ENCODE measurements at regions not wholly inside any gene's neighbourhood (a gene's known extent, or its start where the extent isn't known, plus 50 kb on each side); places are given as distances from the start of the nearest gene placed in this dataset.
"Not testable (repeated sequence)": the region's sequence is repeated elsewhere in the genome, so short reads cannot be mapped to it uniquely, and the experiment has no call there.

DNA sequence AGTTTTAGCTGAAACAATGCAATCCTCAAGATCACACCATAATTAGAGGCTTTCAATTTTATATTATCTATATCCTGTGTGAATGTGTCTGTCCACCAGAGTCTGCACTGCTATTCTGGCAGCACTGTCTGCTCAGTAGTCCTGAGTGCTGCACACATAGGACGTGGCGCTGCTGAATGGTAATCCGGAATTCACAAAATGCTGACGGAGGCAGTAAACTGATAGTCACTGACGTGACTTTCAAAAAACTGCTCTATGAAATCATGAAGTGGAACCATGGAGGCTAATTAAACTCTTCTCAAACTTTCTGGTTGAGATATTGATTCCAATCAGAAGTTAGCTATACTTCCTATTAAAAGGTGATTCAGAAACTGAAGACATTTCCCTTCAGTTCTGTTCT lies 190.8 kb upstream of the NOX3 start:
- Mint-ChIP-seq H3K4me3 (no peak overlapping the region), H3K27ac (no peak overlapping the region), H3K4me1 (peaks cover 3% of the 10 kb centered on the region), H3K9me3 (peaks cover 3% of the 10 kb centered on the region), H3K36me3 (no peaks in the 10 kb centered on the region), H3K27me3 (no peaks in the 10 kb centered on the region)
- ATAC-seq (ENCODE audit: low read depth): no peak
- POLR2A ChIA-PET: no interaction called here
- no peak for DNase-seq

DNA sequence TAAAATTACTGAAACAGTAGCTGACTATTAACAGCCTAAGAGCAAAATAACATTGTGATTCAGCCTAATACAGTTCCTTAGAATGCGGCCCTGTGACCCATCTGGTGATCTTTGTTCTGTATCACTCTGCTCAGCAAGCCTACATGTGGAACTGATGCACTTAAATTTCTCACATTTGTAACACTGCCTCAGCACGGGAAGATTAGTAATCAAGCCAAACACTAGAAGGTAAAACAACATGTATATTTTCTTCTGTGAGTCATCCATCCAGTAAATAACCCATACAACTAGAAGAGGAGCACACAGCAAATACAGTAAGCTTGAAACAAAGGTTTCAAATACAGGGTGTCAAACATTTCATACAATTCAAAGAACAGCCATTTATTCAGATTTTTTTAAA lies 189.7 kb upstream of the NOX3 start:
- Mint-ChIP-seq H3K4me3 (no peak overlapping the region), H3K4me1 (peaks cover 3% of the 10 kb centered on the region), H3K27me3 (no peaks in the 10 kb centered on the region), H3K36me3 (no peaks in the 10 kb centered on the region), H3K9me3 (peaks cover 4% of the 10 kb centered on the region), H3K27ac (no peak overlapping the region)
- DNase-seq (no peak), ATAC-seq (ENCODE audit: low read depth) (no peak)
- POLR2A ChIA-PET: no interaction called here

DNA sequence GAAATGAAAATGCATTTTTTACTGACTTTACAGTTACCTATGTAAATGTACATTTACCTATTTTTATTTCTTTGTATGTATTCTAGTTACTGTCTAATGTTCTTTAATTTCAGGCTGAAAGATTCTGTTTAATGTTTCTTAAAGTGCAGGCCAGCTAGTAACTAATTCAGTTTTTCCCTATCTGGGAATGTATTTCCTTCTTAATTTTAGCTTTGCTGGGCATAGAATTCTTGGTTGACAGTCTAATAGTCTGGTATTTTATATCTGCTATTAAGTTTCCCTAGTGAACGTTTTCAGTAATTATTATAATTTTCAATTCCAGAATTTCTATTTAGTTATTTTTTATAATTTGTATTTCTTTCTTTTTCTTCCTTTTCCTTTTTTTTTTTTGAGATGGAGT lies 186.0 kb upstream of the NOX3 start:
- ATAC-seq (ENCODE audit: low read depth) (no peak), DNase-seq (no peak)
- Mint-ChIP-seq H3K9me3 (peaks cover 4% of the 10 kb centered on the region), H3K36me3 (no peaks in the 10 kb centered on the region), H3K27ac (no peak overlapping the region), H3K27me3 (no peaks in the 10 kb centered on the region), H3K4me3 (no peak overlapping the region), H3K4me1 (no peaks in the 10 kb centered on the region)
- POLR2A ChIA-PET: no interaction called here

DNA sequence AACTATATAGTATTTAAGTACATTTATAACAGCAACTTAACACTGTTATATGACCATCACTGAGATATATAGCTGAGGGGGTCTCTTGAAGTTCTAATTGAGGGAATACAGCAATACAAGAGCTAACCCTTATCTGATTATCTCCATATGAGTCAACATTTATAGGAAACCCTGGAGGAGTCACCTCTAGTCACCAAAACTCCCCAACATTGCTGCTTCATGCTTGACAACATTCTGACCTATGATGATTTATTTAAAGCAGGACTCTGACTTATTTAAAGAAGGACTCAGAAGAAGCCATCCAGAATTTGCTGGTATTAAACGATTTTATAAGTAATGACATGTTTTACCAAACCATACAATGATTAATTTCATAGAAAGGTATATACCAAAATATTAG lies 182.6 kb upstream of the NOX3 start:
- no peak for ATAC-seq (ENCODE audit: low read depth)
- Mint-ChIP-seq H3K4me3 (no peak overlapping the region), H3K27me3 (peaks cover 3% of the 10 kb centered on the region), H3K27ac (no peak overlapping the region), H3K9me3 (peaks cover 3% of the 10 kb centered on the region), H3K4me1 (no peaks in the 10 kb centered on the region), H3K36me3 (no peaks in the 10 kb centered on the region)
- POLR2A ChIA-PET: no interaction called here
- DNase-seq: no peak

DNA sequence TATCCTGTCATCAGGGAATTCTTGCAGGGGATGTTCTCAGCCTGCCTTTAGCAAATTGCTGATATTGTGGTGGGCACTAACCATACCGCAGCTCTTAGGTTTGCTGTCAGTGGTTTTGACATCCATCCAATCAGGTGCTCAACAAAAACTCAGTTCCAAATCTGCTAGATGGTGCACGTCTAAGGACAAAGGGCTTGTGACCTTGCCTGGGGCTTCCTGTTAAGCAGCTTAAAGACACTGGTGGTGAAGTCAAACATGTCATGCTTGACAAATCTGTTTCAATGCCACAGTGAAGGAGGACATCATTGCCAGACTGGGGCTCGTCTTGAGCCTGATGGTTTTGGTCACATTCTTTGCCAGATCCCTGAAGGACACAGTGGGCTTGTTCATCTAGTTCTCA lies 179.8 kb upstream of the NOX3 start:
- H3K4me3 Mint-ChIP-seq: no peak overlapping the region
- peaks cover 5% of the 10 kb centered on the region for H3K9me3 Mint-ChIP-seq
- no peaks in the 10 kb centered on the region for H3K36me3 Mint-ChIP-seq
- no peaks in the 10 kb centered on the region for H3K4me1 Mint-ChIP-seq
- peaks cover 3% of the 10 kb centered on the region for H3K27me3 Mint-ChIP-seq
- POLR2A ChIA-PET: no interaction called here
- ATAC-seq (ENCODE audit: low read depth) (no peak), DNase-seq (no peak)
- no peak overlapping the region for H3K27ac Mint-ChIP-seq

DNA sequence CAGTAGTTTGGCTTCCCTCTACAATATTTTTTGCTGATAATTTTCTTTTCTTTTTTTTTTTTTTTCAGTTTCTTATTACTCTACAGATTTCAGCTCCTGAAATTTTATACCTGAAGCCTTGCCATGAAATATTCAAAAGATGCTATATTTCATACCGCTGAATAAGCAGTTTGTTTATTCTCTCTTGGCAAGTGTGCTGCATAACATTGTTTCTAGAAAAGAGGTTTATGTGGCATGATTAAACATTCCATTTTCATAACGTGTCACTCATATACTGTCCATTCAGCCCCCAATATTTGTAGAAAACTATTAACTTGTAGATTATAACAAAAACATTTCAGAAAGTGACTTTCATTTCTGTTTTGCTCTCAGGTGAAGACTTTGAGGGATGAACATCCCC lies 174.4 kb upstream of the NOX3 start:
- Mint-ChIP-seq H3K27me3 (no peaks in the 10 kb centered on the region), H3K4me1 (no peaks in the 10 kb centered on the region), H3K36me3 (no peaks in the 10 kb centered on the region), H3K9me3 (peaks cover 8% of the 10 kb centered on the region), H3K4me3 (no peak overlapping the region), H3K27ac (no peak overlapping the region)
- POLR2A ChIA-PET: no interaction called here
- ATAC-seq (ENCODE audit: low read depth) (no peak), DNase-seq (no peak)

DNA sequence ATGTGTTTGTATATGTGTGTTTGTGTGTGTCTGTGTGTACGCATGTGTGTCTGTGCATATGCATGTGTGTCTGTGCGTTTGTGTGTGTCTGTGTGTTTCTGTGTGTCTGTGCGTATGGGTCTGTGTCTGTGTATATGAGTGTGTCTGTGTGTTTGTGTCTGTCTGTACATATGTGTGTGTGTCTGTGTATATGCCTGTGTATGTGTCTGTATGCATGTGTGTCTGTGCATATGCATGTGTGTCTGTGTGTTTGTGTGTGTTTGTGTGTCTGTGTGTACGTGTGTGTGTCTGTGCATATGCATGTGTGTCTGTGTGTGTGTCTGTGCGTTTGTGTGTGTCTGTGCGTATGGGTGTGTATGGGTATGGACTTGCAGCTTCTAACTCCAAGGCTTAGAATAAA lies 174.0 kb upstream of the NOX3 start:
- peaks cover 8% of the 10 kb centered on the region for H3K9me3 Mint-ChIP-seq
- H3K27ac Mint-ChIP-seq: no peak overlapping the region
- no peaks in the 10 kb centered on the region for H3K27me3 Mint-ChIP-seq
- DNase-seq (no peak), ATAC-seq (ENCODE audit: low read depth) (no peak)
- POLR2A ChIA-PET: no interaction called here
- H3K36me3 Mint-ChIP-seq: no peaks in the 10 kb centered on the region
- no peak overlapping the region for H3K4me3 Mint-ChIP-seq
- no peaks in the 10 kb centered on the region for H3K4me1 Mint-ChIP-seq

DNA sequence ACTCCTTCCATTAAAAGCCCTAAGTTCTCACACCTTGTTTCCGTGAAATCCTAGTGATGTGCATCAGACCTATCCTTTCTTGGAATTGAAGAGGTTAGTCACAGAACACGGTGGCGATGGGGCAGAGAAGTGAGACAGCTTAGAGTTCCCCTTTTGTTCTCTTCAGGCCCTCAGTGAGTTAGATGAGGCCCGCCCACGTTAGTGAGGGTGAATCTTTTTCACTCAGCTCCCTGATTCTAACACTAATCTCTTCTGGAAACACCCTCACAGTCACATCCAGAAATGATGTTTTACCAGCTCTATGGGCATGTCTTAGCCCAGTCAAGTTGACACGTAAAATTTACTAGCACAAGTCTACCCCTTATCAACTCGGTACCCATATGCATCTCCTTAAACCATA lies 172.7 kb upstream of the NOX3 start:
- ATAC-seq (ENCODE audit: low read depth) (no peak), DNase-seq (no peak)
- Mint-ChIP-seq H3K27ac (no peak overlapping the region), H3K9me3 (peaks cover 8% of the 10 kb centered on the region), H3K36me3 (no peaks in the 10 kb centered on the region), H3K27me3 (no peaks in the 10 kb centered on the region), H3K4me3 (no peak overlapping the region), H3K4me1 (no peaks in the 10 kb centered on the region)
- POLR2A ChIA-PET: no interaction called here

DNA sequence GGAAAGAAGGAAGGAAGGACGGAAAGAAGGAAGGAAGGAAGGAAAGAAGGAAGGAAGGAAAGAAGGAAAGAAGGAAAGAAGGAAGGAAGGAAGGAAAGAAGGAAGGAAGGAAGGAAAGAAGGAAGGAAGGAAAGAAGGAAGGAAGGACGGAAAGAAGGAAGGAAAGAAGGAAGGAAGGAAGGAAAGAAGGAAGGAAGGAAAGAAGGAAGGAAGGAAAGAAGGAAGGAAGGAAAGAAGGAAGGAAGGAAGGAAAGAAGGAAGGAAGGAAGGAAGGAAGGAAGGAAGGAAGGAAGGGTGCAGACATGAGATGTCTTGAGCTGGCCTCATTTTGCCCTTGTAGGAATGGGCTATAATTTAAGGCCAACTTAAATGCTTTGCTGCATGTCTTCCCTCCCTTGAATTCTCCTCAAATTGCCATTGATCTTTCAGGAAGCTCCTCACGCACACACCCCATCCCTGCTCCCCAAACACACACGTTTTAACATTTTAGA lies 172.1 kb upstream of the NOX3 start:
- H3K27ac Mint-ChIP-seq; H3K9me3 Mint-ChIP-seq; H3K36me3 Mint-ChIP-seq; POLR2A ChIA-PET; DNase-seq; ATAC-seq (ENCODE audit: low read depth); H3K4me1 Mint-ChIP-seq; H3K4me3 Mint-ChIP-seq; H3K27me3 Mint-ChIP-seq: not testable (repeated sequence)

DNA sequence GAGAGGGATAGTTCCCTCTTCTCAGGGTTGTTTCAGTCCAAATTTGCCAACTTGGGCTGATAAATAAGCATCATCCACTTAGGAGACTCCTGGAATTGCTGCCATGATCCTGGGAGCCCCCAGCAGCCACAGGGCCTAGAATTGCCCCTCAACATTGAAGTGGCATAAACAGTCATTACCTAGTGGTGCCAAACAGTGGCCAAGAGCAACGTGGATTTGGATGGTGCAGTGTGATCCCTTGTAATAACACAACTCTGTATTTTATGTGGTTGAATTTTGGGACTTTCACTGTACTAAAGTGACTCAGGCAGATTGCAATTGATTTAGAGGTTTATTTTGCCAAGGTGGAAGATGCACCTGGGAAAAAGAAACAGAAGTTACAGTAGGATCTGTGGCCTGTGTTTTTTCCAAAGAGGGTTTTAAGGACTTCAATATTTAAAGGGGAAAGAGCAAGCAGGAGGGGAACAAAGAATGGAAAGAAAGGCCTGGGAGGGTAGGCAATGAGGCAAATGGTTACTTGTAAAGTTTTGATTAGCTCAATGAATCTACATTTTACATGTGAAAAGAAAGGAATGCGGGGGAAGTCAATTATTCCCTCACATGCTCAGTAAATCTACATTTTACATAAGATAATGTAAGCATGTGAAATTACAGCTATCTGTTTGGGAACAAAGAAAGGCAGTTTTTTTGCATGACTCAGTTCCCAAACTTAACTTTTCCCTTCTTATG lies 168.0 kb upstream of the NOX3 start:
- Mint-ChIP-seq H3K27ac (no peak overlapping the region), H3K4me3 (no peak overlapping the region)
- POLR2A ChIA-PET: no interaction called here

DNA sequence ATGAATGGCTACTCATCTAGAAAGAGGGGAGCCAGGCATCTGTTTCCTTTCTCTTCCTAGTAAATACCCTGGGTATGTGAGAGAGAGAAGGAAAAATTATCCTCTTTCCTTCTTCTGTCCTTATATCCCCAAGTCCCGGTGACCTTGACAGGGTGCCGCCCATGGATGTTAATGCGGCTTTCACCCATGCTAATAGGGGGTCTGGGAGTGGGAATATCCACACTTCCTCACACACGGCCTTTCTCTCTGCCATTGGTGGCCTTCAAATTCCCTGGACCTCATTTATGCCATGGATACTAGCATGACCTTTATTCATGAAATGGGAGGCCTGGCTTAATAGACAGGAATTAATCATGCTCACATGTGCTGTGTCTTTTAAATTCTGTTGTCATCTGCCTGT lies 159.0 kb upstream of the NOX3 start:
- Mint-ChIP-seq H3K9me3 (peaks cover 8% of the 10 kb centered on the region), H3K4me3 (no peak overlapping the region), H3K27ac (no peak overlapping the region), H3K27me3 (no peaks in the 10 kb centered on the region), H3K4me1 (no peaks in the 10 kb centered on the region), H3K36me3 (no peaks in the 10 kb centered on the region)
- POLR2A ChIA-PET: no interaction called here
- no peak for ATAC-seq (ENCODE audit: low read depth)
- no peak for DNase-seq

More for the DNA sequence above, 168.0 kb upstream of the NOX3 start:
- peaks cover 3% of the 10 kb centered on the region for H3K9me3 Mint-ChIP-seq
- H3K27me3 Mint-ChIP-seq: no peaks in the 10 kb centered on the region
- no peaks in the 10 kb centered on the region for H3K4me1 Mint-ChIP-seq
- DNase-seq (no peak), ATAC-seq (ENCODE audit: low read depth) (no peak)
- H3K36me3 Mint-ChIP-seq: no peaks in the 10 kb centered on the region

DNA sequence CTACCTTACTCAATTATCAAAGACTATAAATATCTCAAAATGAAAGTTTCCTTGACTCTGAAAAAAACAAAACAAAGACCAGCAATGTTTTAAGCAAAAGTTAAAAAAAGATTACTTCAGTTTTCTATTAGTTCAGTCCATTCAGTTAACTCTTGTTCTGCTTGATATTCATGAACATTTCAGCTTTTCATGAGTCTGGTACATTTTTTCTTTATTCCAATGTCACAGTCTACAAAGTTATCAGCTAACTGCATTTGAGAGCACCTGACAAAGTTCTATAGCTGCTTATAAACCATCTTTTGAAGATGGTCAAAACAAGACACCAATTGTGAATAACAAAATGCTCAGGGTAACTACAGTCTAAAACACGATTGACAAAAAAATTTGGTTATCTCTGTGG lies 156.1 kb upstream of the NOX3 start:
- DNase-seq (no peak), ATAC-seq (ENCODE audit: low read depth) (no peak)
- Mint-ChIP-seq H3K36me3 (no peaks in the 10 kb centered on the region), H3K4me1 (no peaks in the 10 kb centered on the region), H3K9me3 (peaks cover 8% of the 10 kb centered on the region), H3K4me3 (no peak overlapping the region), H3K27ac (no peak overlapping the region), H3K27me3 (no peaks in the 10 kb centered on the region)
- POLR2A ChIA-PET: no interaction called here

DNA sequence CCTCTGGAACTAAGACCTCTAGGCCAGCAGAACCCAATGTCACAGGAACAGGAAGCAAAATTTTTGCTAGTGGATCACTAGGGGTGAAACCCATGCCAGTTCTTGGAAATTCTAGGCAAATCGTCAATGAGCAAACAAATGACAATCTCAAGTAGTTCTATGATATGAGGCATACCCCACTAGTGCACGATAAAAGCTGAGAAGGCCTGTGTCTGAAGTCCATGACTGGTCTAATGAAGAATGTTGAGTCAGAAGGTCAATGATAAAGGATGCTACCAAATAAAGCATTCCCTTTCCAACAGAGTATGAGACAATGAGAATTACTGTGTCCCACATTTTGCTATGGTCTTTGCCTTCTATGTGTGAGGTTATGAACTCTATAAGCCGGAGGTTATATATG lies 149.4 kb upstream of the NOX3 start:
- H3K36me3 Mint-ChIP-seq: no peaks in the 10 kb centered on the region
- H3K9me3 Mint-ChIP-seq: peaks cover 1% of the 10 kb centered on the region
- POLR2A ChIA-PET: no interaction called here
- H3K27me3 Mint-ChIP-seq: peaks cover 1% of the 10 kb centered on the region
- DNase-seq: no peak
- H3K27ac Mint-ChIP-seq: no peak overlapping the region
- ATAC-seq (ENCODE audit: low read depth): no peak
- no peak overlapping the region for H3K4me3 Mint-ChIP-seq
- no peaks in the 10 kb centered on the region for H3K4me1 Mint-ChIP-seq

DNA sequence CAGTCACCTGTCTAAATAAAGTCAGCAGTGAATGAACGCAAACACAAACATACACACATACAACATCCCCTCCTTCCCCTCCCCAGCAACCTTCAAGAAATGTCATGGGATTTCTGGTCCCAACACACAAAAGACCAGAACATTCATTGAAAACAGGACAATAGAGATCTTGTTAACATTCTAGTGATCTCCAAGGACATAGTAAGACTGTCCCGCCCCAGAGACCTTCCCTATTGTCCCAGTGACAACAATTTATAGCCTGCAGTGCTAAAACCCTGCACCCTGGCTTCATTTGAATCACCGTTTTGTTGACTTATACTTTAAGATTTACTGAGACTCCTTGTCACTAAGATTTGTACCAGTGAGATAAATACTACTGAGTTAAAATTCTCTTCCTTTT lies 143.9 kb upstream of the NOX3 start:
- Mint-ChIP-seq H3K27ac (no peak overlapping the region), H3K36me3 (no peaks in the 10 kb centered on the region), H3K9me3 (no peaks in the 10 kb centered on the region), H3K4me1 (peaks cover 2% of the 10 kb centered on the region), H3K4me3 (no peak overlapping the region), H3K27me3 (peaks cover 4% of the 10 kb centered on the region)
- no peak for ATAC-seq (ENCODE audit: low read depth)
- DNase-seq: no peak
- POLR2A ChIA-PET: no interaction called here

DNA sequence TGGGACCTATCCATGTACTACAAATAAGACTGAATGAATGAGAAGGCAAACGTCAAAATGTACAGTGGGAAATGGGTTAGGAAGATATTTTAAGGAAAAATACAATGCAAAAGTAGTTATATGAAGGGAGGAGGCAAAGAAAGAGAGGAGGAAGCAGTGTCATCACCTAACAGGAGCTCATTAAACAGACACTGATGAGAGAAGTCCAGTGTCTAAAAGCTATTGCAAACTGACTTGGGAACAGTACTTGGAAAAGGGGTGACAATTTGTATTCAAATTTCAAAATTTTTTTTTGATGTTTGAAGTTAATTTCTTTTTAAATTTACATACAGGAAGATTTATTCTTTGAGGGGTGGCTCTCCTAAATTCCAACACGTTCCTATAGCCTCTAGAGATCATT lies 143.5 kb upstream of the NOX3 start:
- no peaks in the 10 kb centered on the region for H3K9me3 Mint-ChIP-seq
- H3K4me3 Mint-ChIP-seq: no peak overlapping the region
- no peak for DNase-seq
- no peak overlapping the region for H3K27ac Mint-ChIP-seq
- ATAC-seq (ENCODE audit: low read depth): no peak
- peaks cover 4% of the 10 kb centered on the region for H3K27me3 Mint-ChIP-seq
- peaks cover 2% of the 10 kb centered on the region for H3K4me1 Mint-ChIP-seq
- no peaks in the 10 kb centered on the region for H3K36me3 Mint-ChIP-seq
- POLR2A ChIA-PET: no interaction called here

All from activated naive CD8-positive, alpha-beta T cell treated with anti-CD3 and anti-CD28 coated beads, Interleukin-2, amount 10 ng/mL, durations not matched to agents 7 days and 5 days (primary cell).